ENCODE measurements at regions not wholly inside any gene's neighbourhood (a gene's known extent, or its start where the extent isn't known, plus 50 kb on each side); places are given as distances from the start of the nearest gene placed in this dataset.

DNA sequence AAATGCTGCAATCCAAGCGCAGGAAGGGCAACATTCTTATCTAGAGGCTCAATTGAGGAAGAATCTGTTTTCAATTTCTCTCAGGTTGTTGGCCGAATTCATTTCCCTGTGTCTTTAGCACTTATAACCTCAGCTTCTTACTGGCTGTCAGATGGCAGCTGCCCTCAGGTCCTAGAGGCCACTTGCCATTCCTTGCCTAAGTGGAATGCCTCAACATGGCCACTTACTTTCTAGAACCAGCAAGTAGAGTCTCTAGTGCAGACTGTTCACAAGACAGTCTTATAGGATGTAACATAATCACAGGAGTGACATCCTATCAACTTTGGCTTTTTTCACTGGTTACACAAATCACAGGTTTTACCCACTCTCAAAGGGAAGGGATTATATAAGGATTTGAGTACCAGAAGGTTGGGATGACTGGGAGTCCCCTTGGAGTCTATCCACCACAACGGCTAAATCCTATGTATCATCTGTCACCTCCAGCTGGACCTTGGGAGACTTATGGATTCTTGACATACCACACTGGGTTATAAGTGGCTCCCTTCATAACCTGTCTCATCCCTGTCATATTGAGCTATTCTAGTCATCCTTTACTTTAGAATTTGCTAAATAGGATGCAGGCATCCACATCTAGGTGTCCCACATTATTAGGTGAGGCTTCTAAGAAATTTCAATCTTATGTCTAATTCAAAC is 297.9 kb upstream of the CTSO start:
- DNase-seq (ENCODE audit: low spot score), result no peak
- no peak overlapping the region for H3K4me3 ChIP-seq
- no peak for TF ChIP-seq CTCF (IDR thresholded peaks at IDR 0.05)
- H3K27ac ChIP-seq, result no peak overlapping the region

DNA sequence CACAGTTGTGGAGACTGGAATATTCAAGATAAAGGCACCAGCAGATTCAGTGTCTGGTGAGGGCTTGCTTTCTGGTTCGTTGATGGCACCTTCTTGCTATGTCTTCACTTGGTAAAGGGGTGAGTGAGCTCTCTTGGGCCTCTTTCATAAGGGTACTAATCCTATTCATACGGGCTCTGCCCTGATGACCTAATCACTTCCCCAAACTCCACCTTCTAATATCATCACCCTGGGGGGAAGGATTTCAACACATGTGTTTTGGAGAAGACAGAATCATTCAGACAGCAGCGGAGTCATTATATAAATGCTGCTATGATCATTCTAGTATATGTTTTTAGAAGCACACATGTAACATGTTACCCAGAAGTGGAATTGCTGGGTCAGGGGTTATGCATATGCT is 295.3 kb upstream of the CTSO start:
- H3K27ac ChIP-seq, result no peak overlapping the region
- no peak for TF ChIP-seq CTCF (IDR thresholded peaks at IDR 0.05)
- DNase-seq (ENCODE audit: low spot score), result no peak
- H3K4me3 ChIP-seq, result no peak overlapping the region

DNA sequence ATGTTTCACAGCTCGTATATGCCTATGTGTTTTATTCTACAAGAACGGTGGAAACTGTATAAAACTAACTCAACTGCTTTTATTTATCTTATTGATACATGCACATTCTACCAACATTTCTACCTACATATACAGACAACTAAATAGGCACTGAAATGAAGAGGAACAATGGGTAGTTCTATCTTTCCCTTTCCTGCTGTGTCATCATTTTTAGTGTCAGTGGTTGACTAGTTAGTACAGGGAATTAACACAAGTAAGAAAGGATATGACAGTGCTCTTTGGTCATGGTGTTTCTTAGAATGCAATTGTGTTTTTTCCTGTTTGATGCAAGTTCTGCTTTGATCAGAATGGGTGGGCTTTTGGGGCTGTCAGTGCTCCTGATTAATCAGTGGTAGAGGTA is 293.8 kb upstream of the CTSO start:
- Histone ChIP-seq H3K4me3 (no peak overlapping the region), H3K27ac (no peak overlapping the region)
- TF ChIP-seq CTCF (IDR thresholded peaks at IDR 0.05), result no peak
- DNase-seq (ENCODE audit: low spot score), result no peak

- no peak for DNase-seq (ENCODE audit: low spot score)
- no peak overlapping the region for H3K4me3 ChIP-seq
- H3K27ac ChIP-seq, result no peak overlapping the region
- no peak for TF ChIP-seq CTCF (IDR thresholded peaks at IDR 0.05)
Measured at GRCh38 chr4:156243015-156243414, 289.3 kb upstream of the CTSO start.

GRCh38 chr4:156242390-156242789 is 288.7 kb upstream of the CTSO start:
- DNase-seq (ENCODE audit: low spot score), result no peak
- H3K27ac ChIP-seq, result no peak overlapping the region
- no peak for TF ChIP-seq CTCF (IDR thresholded peaks at IDR 0.05)
- H3K4me3 ChIP-seq, result no peak overlapping the region

- DNase-seq (ENCODE audit: low spot score), result no peak
- no peak overlapping the region for H3K4me3 ChIP-seq
- no peak for TF ChIP-seq CTCF (IDR thresholded peaks at IDR 0.05)
- H3K27ac ChIP-seq, result no peak overlapping the region
Measured at GRCh38 chr4:156241896-156242295, 288.2 kb upstream of the CTSO start.

DNA sequence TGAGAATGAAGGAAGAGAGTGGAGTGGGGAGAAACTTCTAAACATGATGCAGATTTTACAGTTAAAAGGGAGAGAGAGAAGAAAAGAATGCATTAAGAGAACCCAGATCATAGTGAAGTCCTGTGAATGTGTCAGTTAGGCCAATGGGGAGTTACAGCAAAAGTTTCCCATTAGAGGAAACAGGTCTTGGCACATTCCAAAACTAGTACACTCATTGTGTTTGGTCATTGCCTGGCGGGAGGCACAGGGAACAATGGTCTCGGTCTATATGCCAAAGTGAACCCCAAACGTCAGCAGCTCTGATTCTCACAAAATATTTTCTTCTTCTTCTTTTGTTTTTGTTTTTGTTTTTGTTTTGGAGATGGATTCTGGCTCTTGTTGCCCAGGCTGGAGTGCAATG is 284.5 kb upstream of the CTSO start:
- DNase-seq (ENCODE audit: low spot score), result no peak
- no peak overlapping the region for H3K4me3 ChIP-seq

More for the DNA sequence above, 284.5 kb upstream of the CTSO start:
- no peak for TF ChIP-seq CTCF (IDR thresholded peaks at IDR 0.05)
- H3K27ac ChIP-seq, result no peak overlapping the region

Data from coronary artery (tissue), 2 donors.